ENCODE measurements at regions not wholly inside any gene's neighbourhood (a gene's known extent, or its start where the extent isn't known, plus 50 kb on each side); places are given as distances from the start of the nearest gene placed in this dataset.

- intact Hi-C loops (cut with DNase I): no loop called here
- DNase-seq: no peak
- Histone ChIP-seq H3K4me3 (no peak overlapping the region), H3K4me1 (ENCODE audit: insufficient read depth) (no peaks in the 10 kb centered on the region), H3K36me3 (no peaks in the 10 kb centered on the region), H3K9me3 (no peaks in the 10 kb centered on the region), H3K27ac (no peak overlapping the region), H3K27me3 (no peaks in the 10 kb centered on the region)
- WGBS, 3 donors: 78 to 79% (median 78%) methylated on average over 3 of the region's 3 CpGs
- TF ChIP-seq CTCF (IDR thresholded peaks at IDR 0.05) (no peak), EP300 (IDR thresholded peaks at IDR 0.05) (no peak), POLR2A (IDR thresholded peaks at IDR 0.05) (no peak)
These were observed 831.1 kb upstream of the PRMT6 start for GRCh38 chr1:106225403-106225802.

DNA sequence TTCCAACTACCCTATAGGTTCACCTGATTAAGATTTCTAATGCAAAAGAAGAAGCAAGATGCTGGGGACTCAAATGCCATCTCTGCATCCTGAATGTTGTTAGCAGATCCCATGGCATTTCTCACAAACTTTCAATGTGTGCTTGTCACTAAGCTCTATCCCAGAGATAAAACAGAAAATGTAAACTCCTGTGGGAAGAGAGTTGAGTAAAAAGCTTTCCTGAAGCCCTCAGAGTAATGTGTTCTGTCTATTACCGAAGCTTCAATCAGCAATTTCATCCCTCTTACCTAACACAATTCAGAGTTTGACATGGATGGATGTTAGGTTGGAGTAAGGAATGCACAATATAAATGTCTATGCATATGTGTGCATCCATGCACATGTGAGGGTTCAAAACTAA, 829.9 kb upstream of the PRMT6 start:
- H3K27ac ChIP-seq: no peak overlapping the region
- 89 to 94% (median 90%) methylated on average over 1 of the region's 1 CpG for WGBS, 3 donors

GRCh38 chr1:106232128-106232527, 824.3 kb upstream of the PRMT6 start:
- WGBS, 3 donors: 88 to 92% (median 91%) methylated on average over 1 of the region's 1 CpG
- TF ChIP-seq POLR2A (IDR thresholded peaks at IDR 0.05): no peak
- no peak for TF ChIP-seq CTCF (IDR thresholded peaks at IDR 0.05)
- TF ChIP-seq EP300 (IDR thresholded peaks at IDR 0.05): no peak
- intact Hi-C loops (cut with DNase I): no loop called here
- H3K27ac ChIP-seq: no peak overlapping the region
- DNase-seq: no peak
- no peaks in the 10 kb centered on the region for H3K9me3 ChIP-seq
- no peaks in the 10 kb centered on the region for H3K36me3 ChIP-seq
- H3K27me3 ChIP-seq: no peaks in the 10 kb centered on the region
- H3K4me1 ChIP-seq (ENCODE audit: insufficient read depth): no peaks in the 10 kb centered on the region
- no peak overlapping the region for H3K4me3 ChIP-seq

More for the DNA sequence above, 829.9 kb upstream of the PRMT6 start:
- H3K27me3 ChIP-seq: no peaks in the 10 kb centered on the region
- TF ChIP-seq EP300 (IDR thresholded peaks at IDR 0.05) (no peak), POLR2A (IDR thresholded peaks at IDR 0.05) (no peak), CTCF (IDR thresholded peaks at IDR 0.05) (no peak)
- H3K4me1 ChIP-seq (ENCODE audit: insufficient read depth): no peaks in the 10 kb centered on the region
- no peaks in the 10 kb centered on the region for H3K36me3 ChIP-seq
- no peak for DNase-seq
- no peak overlapping the region for H3K4me3 ChIP-seq
- intact Hi-C loops (cut with DNase I): no loop called here
- H3K9me3 ChIP-seq: no peaks in the 10 kb centered on the region

- no peak overlapping the region for H3K4me3 ChIP-seq
- no peaks in the 10 kb centered on the region for H3K36me3 ChIP-seq
- WGBS, 3 donors: 76 to 91% (median 77%) methylated on average over 2 of the region's 2 CpGs
- H3K27ac ChIP-seq: no peak overlapping the region
- intact Hi-C loops (cut with DNase I): no loop called here
- no peak for TF ChIP-seq CTCF (IDR thresholded peaks at IDR 0.05)
- no peak for TF ChIP-seq POLR2A (IDR thresholded peaks at IDR 0.05)
- no peak for TF ChIP-seq EP300 (IDR thresholded peaks at IDR 0.05)
- no peaks in the 10 kb centered on the region for H3K4me1 ChIP-seq (ENCODE audit: insufficient read depth)
- no peaks in the 10 kb centered on the region for H3K27me3 ChIP-seq
- no peaks in the 10 kb centered on the region for H3K9me3 ChIP-seq
- no peak for DNase-seq
These were observed 823.0 kb upstream of the PRMT6 start for GRCh38 chr1:106233511-106233910.

DNA sequence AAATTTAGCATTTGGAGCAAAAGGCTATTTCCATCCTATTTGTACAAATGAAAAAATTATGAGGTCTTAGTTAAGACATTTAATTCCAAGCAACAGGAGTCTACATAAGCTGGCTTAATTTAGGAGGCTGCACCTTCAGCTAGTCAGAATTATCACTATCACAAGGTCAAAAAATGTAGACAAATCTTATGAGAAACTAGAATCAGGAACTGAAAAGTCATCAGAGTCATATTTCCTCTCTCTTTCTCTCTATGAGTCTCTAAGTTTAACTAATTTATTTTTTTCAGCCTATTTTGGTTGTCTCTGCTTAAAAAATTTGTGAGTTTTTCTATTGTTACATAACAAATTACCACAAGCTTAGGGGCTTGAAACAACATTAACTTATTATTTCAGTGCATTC, 807.1 kb upstream of the PRMT6 start:
- Histone ChIP-seq H3K9me3 (no peaks in the 10 kb centered on the region), H3K27ac (no peak overlapping the region), H3K27me3 (no peaks in the 10 kb centered on the region), H3K4me1 (ENCODE audit: insufficient read depth) (no peaks in the 10 kb centered on the region), H3K36me3 (no peaks in the 10 kb centered on the region), H3K4me3 (no peak overlapping the region)
- no peak for DNase-seq
- intact Hi-C loops (cut with DNase I): no loop called here
- no peak for TF ChIP-seq EP300 (IDR thresholded peaks at IDR 0.05)
- TF ChIP-seq POLR2A (IDR thresholded peaks at IDR 0.05): no peak
- TF ChIP-seq CTCF (IDR thresholded peaks at IDR 0.05): no peak
